Activated CD4-positive, alpha-beta T cell treated with anti-CD3 and anti-CD28 coated beads for 36 hours (primary cell): ENCODE measurements at regions not wholly inside any gene's neighbourhood (a gene's known extent, or its start where the extent isn't known, plus 50 kb on each side); places are given as distances from the start of the nearest gene placed in this dataset.

Experiments used
- ATAC-seq: fragments of 200-7000 bp; cut with Tn5 transposase; one replicate; pipeline ENCODE4 v1.10.0; 2021; ENCODE audit warnings: mild to moderate bottlenecking, moderate library complexity
- CTCF ChIA-PET: fragments of 350-600 bp; sonication (Branson Sonifier 250); formaldehyde crosslinking; loops from one replicate; lab custom pipeline; 2021; ENCODE audit warnings: antibody characterized with exemption; lab: Charles Lee
- POLR2A ChIA-PET: fragments of 350-600 bp; sonication (Branson Sonifier 250); formaldehyde crosslinking; loops from one replicate; lab custom pipeline; 2021; ENCODE audit warnings: antibody characterized with exemption, inconsistent platforms; lab: Charles Lee
- DNase-seq: peaks from one replicate; pipeline ENCODE4 v3.0.0-alpha.2; 2020
- H3K27ac Mint-ChIP-seq: one replicate; pipeline ENCODE4 v1.8.0; 2021; ENCODE audit warnings: mixed read lengths
- H3K27me3 Mint-ChIP-seq: one replicate; pipeline ENCODE4 v1.8.0; 2021; ENCODE audit warnings: mixed read lengths
- H3K36me3 Mint-ChIP-seq: one replicate; pipeline ENCODE4 v1.8.0; 2021; ENCODE audit warnings: low read depth, mixed read lengths
- H3K4me1 Mint-ChIP-seq: one replicate; pipeline ENCODE4 v1.8.0; 2021; ENCODE audit warnings: mixed read lengths
- H3K4me3 Mint-ChIP-seq: one replicate; pipeline ENCODE4 v1.8.0; 2021; ENCODE audit warnings: mild to moderate bottlenecking, moderate library complexity, mixed read lengths
- H3K9me3 Mint-ChIP-seq: one replicate; pipeline ENCODE4 v1.8.0; 2021; ENCODE audit warnings: low read depth, mixed read lengths
- intact Hi-C, 2 experiments: fragments of 100-400 bp; cut with DNase I in 1 of 2; cut with micrococcal nuclease in 1 of 2; formaldehyde crosslinking; loops; one replicate each; pipeline versions ENCODE4 v1.14.2 to v1.15.1; 2022 to 2024; cut with DNase I, micrococcal nuclease

DNA sequence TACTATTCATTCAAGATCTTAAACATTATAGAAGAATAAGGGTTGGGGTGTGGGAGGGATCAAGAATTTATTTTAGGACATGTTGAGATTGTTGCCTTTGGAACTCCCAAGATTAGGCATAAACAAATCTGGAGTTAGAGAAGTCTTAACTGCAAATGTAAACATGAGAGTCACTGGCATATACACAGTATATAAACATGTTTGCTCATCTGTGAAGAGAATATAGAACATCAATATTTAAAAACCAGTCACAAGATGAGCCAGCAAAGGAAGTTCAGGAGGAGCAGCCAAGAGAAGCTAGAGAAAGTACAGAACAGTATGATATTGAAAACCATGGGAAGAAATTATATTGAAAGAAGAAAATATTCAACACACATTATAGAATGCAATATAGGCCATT lies 638.6 kb upstream of the SLC39A10 start:
- ChIA-PET POLR2A (no interaction called here), CTCF (no interaction called here)
- DNase-seq (no peak), ATAC-seq (no peak)
- Mint-ChIP-seq H3K4me3 (no peak overlapping the region), H3K9me3 (no peaks in the 10 kb centered on the region), H3K27me3 (no peaks in the 10 kb centered on the region), H3K27ac (no peak overlapping the region), H3K36me3 (no peaks in the 10 kb centered on the region), H3K4me1 (peaks cover 12% of the 10 kb centered on the region)
- intact Hi-C loops = no loop called here

DNA sequence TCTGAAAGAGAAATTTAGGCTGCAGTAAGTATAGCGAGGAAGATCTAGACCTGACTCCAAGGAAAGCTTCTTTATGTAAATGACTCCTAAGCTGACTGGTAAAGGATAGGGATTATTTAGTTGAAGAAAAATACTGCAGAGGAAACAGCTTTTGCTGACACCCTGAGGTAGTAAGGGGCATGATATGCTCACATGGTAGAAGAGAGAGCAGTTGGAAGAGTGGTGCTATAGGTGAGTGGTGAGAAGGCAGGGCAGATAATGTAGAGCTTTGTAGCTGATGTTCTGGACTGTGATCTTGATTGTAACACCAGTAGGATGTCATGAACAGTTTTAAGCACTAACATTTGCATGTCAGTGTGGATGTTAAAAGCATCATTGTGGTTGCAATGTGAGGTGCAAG lies 639.1 kb upstream of the SLC39A10 start:
- intact Hi-C loops = no loop called here
- H3K4me3 Mint-ChIP-seq = no peak overlapping the region
- no peaks in the 10 kb centered on the region for H3K36me3 Mint-ChIP-seq
- DNase-seq = no peak
- H3K9me3 Mint-ChIP-seq = no peaks in the 10 kb centered on the region
- ATAC-seq = no peak
- H3K4me1 Mint-ChIP-seq = peaks cover 12% of the 10 kb centered on the region
- no peak overlapping the region for H3K27ac Mint-ChIP-seq
- ChIA-PET POLR2A (no interaction called here), CTCF (interaction anchor here (1.4 kb wide), 1 partner anchor 150 kb away, joined by 3 read pairs; no protein-coding TSS in a partner anchor)
- H3K27me3 Mint-ChIP-seq = no peaks in the 10 kb centered on the region

DNA sequence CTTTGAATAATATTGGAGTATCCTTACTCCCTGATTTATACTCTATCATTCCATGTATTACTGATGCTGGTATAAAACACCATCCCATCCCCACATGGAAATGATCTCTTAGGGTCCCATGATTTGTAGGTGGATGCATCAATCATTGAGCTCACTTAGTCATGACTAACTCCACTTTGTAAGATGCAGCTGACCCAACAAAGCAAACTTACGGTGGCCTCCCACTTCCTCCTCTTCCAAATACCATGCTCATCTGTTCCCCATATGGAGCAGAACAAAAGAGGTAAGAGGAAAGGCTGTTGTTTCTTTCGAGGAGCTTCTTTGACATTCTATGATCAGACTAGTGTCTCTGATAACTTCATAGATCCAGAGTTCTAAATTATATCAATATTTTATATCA lies 640.2 kb upstream of the SLC39A10 start:
- POLR2A ChIA-PET = no interaction called here
- Mint-ChIP-seq H3K36me3 (no peaks in the 10 kb centered on the region), H3K4me3 (no peak overlapping the region), H3K27ac (no peak overlapping the region), H3K27me3 (no peaks in the 10 kb centered on the region), H3K4me1 (peaks cover 5% of the 10 kb centered on the region), H3K9me3 (no peaks in the 10 kb centered on the region)
- intact Hi-C loops = no loop called here
- DNase-seq = no peak
- ATAC-seq = no peak
- CTCF ChIA-PET = interaction anchor here (0.6 to 1.4 kb wide), 2 partner anchors 11 to 149 kb away, joined by 3 to 4 read pairs; no protein-coding TSS in a partner anchor

DNA sequence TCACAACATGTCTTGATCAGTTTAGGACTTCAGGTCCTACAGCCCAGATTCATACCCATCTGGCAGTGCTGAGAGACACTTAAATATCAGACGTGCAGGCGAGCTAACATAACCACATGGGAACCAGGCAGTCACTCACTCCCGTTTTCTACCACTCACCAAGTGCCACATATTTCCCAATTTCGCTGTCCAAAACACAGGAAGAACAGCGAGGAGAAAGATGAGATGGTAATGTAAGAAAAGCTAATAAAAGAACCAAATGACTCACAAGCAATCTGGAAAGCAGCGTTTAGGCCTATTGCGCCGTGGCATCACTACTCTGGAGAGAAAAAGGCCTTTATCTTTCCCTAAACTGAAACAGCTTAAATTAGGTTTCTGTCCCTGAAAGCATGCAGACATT lies 647.8 kb upstream of the SLC39A10 start:
- POLR2A ChIA-PET = no interaction called here
- no peak overlapping the region for H3K4me3 Mint-ChIP-seq
- CTCF ChIA-PET = no interaction called here
- H3K36me3 Mint-ChIP-seq = no peaks in the 10 kb centered on the region
- H3K4me1 Mint-ChIP-seq = no peaks in the 10 kb centered on the region
- H3K27me3 Mint-ChIP-seq = peaks cover 2% of the 10 kb centered on the region
- DNase-seq = no peak
- intact Hi-C loops = no loop called here
- no peak for ATAC-seq
- no peaks in the 10 kb centered on the region for H3K9me3 Mint-ChIP-seq
- no peak overlapping the region for H3K27ac Mint-ChIP-seq

DNA sequence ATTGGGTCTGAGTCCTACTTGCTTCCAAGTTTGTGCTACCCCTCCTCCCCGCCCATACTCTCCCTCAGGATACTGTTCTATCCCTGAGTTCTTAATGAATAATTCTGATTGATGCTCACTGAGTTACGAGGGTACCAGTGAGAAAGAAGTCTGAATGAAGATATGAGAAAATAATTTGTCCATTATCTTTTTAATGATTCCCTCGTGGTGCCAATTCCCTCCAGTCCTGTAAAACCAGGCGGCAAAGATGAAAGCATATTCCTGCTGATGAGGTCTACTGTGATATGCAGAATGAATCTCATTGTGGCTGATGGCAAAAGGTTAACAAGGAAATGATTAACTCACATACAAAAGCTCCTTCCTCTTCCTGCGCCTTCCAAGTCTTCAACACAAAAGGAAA lies 650.2 kb upstream of the SLC39A10 start:
- no peaks in the 10 kb centered on the region for H3K4me1 Mint-ChIP-seq

DNA sequence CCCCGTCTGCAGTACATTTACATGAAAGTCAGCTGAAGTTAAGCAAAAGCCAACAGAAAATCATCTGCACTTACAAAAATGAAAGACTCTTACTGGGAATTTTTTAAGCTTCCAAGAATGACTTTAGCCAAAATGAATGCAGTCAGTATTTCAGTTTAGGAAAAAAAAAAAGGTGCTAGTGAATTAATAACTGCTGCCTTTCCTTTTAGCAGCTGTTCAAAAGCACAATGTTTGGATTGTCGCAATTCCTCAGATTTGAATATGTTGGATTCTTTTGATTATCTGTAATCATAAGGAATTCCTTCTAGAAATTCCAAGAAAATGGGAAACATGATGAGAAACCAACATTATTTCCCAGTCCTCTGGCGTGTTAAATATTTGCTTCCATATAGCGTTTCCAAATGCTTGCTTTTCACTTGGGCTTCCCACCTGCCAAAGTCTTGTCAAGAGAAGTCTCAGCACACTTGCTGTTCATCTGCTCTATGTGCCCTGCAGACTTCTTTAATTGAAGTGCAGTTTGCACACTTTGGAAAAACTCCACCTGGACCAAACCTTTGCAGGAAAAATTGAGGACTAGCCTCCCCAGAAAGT lies 653.0 kb upstream of the SLC39A10 start:
- DNase-seq = no peak
- ChIA-PET CTCF (no interaction called here), POLR2A (no interaction called here)
- no peak for ATAC-seq
- no peaks in the 10 kb centered on the region for H3K36me3 Mint-ChIP-seq
- intact Hi-C loops = no loop called here
- H3K4me3 Mint-ChIP-seq = no peak overlapping the region
- H3K4me1 Mint-ChIP-seq = no peaks in the 10 kb centered on the region
- no peak overlapping the region for H3K27ac Mint-ChIP-seq
- no peaks in the 10 kb centered on the region for H3K9me3 Mint-ChIP-seq
- H3K27me3 Mint-ChIP-seq = peaks cover 2% of the 10 kb centered on the region

More for the DNA sequence above, 650.2 kb upstream of the SLC39A10 start:
- ATAC-seq = no peak
- intact Hi-C loops = no loop called here
- Mint-ChIP-seq H3K4me3 (no peak overlapping the region), H3K27ac (no peak overlapping the region), H3K9me3 (no peaks in the 10 kb centered on the region), H3K36me3 (no peaks in the 10 kb centered on the region), H3K27me3 (peaks cover 2% of the 10 kb centered on the region)
- CTCF ChIA-PET = interaction anchor here (0.7 kb wide), 1 partner anchor 29 kb away, joined by 3 read pairs; no protein-coding TSS in a partner anchor
- DNase-seq = no peak
- POLR2A ChIA-PET = no interaction called here

DNA sequence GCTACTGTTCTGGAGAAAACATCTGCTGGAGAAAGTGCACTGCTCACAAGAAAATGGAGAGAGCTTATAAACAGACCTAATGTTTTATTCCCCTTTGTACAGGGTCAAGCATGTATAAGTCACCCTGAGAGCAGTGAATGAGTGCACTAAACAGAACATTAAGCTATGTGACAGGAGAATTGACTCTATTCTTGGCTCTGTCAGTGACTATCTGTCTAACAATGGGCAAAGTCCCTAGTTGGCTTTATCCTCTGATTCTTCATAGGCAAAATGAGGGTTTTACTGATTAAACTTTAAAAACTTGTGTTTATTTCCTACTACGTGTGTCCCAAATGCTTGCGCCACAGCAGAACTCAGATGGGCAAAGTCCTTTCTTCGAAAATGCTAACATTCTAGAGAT lies 655.1 kb upstream of the SLC39A10 start:
- no peaks in the 10 kb centered on the region for H3K36me3 Mint-ChIP-seq
- intact Hi-C loops = no loop called here
- H3K27ac Mint-ChIP-seq = no peak overlapping the region
- POLR2A ChIA-PET = no interaction called here
- no peak overlapping the region for H3K4me3 Mint-ChIP-seq
- no peak for DNase-seq
- no peaks in the 10 kb centered on the region for H3K9me3 Mint-ChIP-seq
- peaks cover 1% of the 10 kb centered on the region for H3K27me3 Mint-ChIP-seq
- no peaks in the 10 kb centered on the region for H3K4me1 Mint-ChIP-seq
- CTCF ChIA-PET = no interaction called here
- no peak for ATAC-seq

DNA sequence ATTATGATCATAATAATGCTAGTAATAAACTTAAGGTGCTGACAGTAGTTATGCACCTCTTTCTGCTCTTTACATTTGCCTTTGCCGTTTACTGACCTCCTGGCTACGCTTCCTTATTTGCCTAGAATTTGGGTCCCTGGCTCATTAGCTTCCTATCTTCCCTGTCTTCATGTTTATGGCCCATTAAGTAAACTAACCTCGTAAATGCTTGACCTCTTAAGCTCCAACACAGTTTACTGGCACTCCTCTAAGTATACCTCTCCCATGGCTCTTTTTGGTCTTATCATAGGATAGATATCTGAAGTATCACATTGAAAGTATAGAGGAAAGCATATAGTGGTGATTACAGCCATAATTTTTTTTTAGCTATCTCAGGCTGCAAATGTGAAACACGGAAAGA lies 657.3 kb upstream of the SLC39A10 start:
- POLR2A ChIA-PET = interaction anchor here (0.7 kb wide), 1 partner anchor 49 kb away, joined by 5 read pairs; no protein-coding TSS in a partner anchor
- H3K4me1 Mint-ChIP-seq = no peaks in the 10 kb centered on the region
- ATAC-seq (no peak), DNase-seq (no peak)
- intact Hi-C loops = no loop called here
- H3K4me3 Mint-ChIP-seq = no peak overlapping the region
- no peaks in the 10 kb centered on the region for H3K27me3 Mint-ChIP-seq
- no peak overlapping the region for H3K27ac Mint-ChIP-seq
- no peaks in the 10 kb centered on the region for H3K36me3 Mint-ChIP-seq
- CTCF ChIA-PET = no interaction called here
- no peaks in the 10 kb centered on the region for H3K9me3 Mint-ChIP-seq

DNA sequence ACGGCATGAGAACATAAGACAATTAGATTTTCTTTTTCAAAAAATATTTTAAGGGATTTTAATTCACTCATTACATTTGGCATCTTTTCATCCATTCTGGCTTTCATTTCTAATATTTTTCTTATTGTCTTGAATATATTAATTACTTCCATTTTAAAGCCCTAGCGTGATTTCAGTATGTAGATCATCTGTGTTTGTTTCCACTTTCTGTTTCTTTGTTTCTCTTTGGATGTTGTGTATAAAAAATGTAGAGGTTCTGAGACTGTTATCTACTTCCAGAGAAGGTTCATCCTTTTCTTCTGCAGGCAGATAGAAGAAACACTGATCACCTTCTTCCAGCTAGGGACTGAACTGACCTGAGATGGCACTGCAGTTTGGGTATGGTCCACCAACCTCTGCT lies 664.4 kb upstream of the SLC39A10 start:
- intact Hi-C loops = no loop called here
- no peak for ATAC-seq
- H3K9me3 Mint-ChIP-seq = no peaks in the 10 kb centered on the region
- H3K27me3 Mint-ChIP-seq = no peaks in the 10 kb centered on the region
- CTCF ChIA-PET = no interaction called here
- H3K27ac Mint-ChIP-seq = no peak overlapping the region
- H3K36me3 Mint-ChIP-seq = no peaks in the 10 kb centered on the region
- H3K4me3 Mint-ChIP-seq = no peak overlapping the region
- H3K4me1 Mint-ChIP-seq = no peaks in the 10 kb centered on the region
- no peak for DNase-seq
- POLR2A ChIA-PET = interaction anchor here (0.8 kb wide), 1 partner anchor 216 kb away, joined by 3 read pairs; no protein-coding TSS in a partner anchor

DNA sequence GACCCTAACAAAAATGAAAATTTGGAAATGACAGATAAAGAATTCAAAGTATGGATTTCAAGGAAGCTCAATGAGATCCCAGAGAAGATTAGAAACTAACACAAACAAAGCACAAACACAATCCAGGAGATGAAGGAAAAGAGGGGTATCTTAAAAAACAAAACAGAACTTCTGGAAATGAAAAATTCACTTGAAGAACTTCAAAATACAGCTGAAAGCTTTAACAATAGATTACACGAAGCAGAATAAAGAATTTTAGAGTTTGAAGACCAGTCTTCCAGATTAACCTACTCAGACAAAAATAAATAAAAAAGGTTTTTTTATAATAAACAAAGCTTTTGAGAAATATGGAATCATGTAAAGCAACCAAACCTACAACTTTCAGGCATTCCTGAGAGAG lies 671.8 kb upstream of the SLC39A10 start:
- peaks cover 15% of the 10 kb centered on the region for H3K9me3 Mint-ChIP-seq
- DNase-seq (no peak), ATAC-seq (no peak)
- POLR2A ChIA-PET = no interaction called here
- H3K4me3 Mint-ChIP-seq = no peak overlapping the region
- CTCF ChIA-PET = no interaction called here
- H3K4me1 Mint-ChIP-seq = no peaks in the 10 kb centered on the region
- H3K36me3 Mint-ChIP-seq = no peaks in the 10 kb centered on the region
- H3K27ac Mint-ChIP-seq = no peak overlapping the region
- no peaks in the 10 kb centered on the region for H3K27me3 Mint-ChIP-seq
- intact Hi-C loops = no loop called here

DNA sequence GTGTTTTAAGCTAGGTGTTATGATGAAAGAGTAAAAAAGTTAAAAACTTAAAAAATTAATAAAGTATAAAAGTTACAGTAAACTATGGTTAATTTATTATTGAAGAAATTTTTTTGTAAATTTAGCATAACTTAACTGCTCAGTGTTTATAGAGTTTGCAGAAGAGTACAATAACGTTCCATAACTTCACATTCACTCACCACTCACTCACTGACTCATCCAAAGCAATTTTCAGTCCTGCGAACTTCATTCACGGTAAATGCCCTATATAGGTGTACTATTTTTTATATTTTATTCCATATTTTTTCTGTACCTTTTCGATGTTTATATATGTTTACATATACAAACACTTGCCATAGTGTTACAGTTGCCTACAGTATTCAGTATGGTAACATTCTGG lies 694.8 kb upstream of the SLC39A10 start:
- ChIA-PET CTCF (no interaction called here), POLR2A (no interaction called here)
- peaks cover 8% of the 10 kb centered on the region for H3K9me3 Mint-ChIP-seq
- no peak overlapping the region for H3K27ac Mint-ChIP-seq
- intact Hi-C loops = no loop called here
- no peaks in the 10 kb centered on the region for H3K4me1 Mint-ChIP-seq
- H3K4me3 Mint-ChIP-seq = no peak overlapping the region
- no peak for ATAC-seq
- H3K27me3 Mint-ChIP-seq = no peaks in the 10 kb centered on the region
- no peaks in the 10 kb centered on the region for H3K36me3 Mint-ChIP-seq
- no peak for DNase-seq

DNA sequence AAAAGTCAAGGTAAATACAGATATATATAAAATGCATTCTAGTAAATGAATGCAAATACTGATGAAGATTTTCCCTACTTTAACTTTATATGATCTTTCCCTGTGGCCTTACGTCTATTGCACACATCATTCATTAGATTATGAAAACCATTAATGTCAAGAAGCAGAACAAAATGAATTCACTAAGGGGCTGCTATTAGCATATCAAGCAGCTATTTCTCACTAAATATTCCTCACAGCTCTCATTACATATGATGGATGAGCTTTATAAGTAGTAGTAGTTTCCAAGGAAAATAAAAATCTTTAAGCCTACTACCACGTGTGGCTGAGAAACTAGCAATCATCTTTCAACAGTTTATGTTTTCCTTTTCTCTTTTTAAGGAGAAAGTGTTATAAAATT lies 702.8 kb upstream of the SLC39A10 start:
- Mint-ChIP-seq H3K27me3 (no peaks in the 10 kb centered on the region), H3K36me3 (no peaks in the 10 kb centered on the region), H3K9me3 (no peaks in the 10 kb centered on the region), H3K4me1 (no peaks in the 10 kb centered on the region), H3K4me3 (no peak overlapping the region), H3K27ac (no peak overlapping the region)
- ChIA-PET CTCF (no interaction called here), POLR2A (no interaction called here)
- DNase-seq (no peak), ATAC-seq (no peak)
- intact Hi-C loops = no loop called here
